DOHH2 (cell line): ENCODE measurements at regions not wholly inside any gene's neighbourhood (a gene's known extent, or its start where the extent isn't known, plus 50 kb on each side); places are given as distances from the start of the nearest gene placed in this dataset.

Source experiments
- H3F3A ChIP-seq: fragments of 200-600 bp; sonication (generic), shearing (Covaris generic); 2 replicates; pipeline ENCODE4 v1.6.0; 2016; ENCODE audit warnings: antibody characterized with exemption, mild to moderate bottlenecking; ENCODE audit not compliant: control insufficient read depth, insufficient read depth
- H3K27ac ChIP-seq: fragments of 200-600 bp; sonication (generic); 2 replicates; pipeline ENCODE4 v1.5.1; 2014; ENCODE audit warnings: low read depth, mild to moderate bottlenecking, low read length, moderate library complexity
- H3K27me3 ChIP-seq: fragments of 200-600 bp; sonication (generic); 2 replicates; pipeline ENCODE4 v1.6.1; 2014; ENCODE audit warnings: mild to moderate bottlenecking, low read length, mixed read lengths; ENCODE audit not compliant: control insufficient read depth
- H3K36me3 ChIP-seq: fragments of 200-600 bp; sonication (generic); 2 replicates; pipeline ENCODE4 v1.6.1; 2014; ENCODE audit warnings: mild to moderate bottlenecking, low read length, moderate library complexity, mixed read lengths; ENCODE audit not compliant: control insufficient read depth
- H3K4me1 ChIP-seq: fragments of 200-600 bp; sonication (generic); 2 replicates; pipeline ENCODE4 v1.6.1; 2014; ENCODE audit warnings: mild to moderate bottlenecking, low read length, mixed read lengths; ENCODE audit not compliant: control insufficient read depth
- H3K4me2 ChIP-seq: fragments of 200-600 bp; sonication (generic); 2 replicates; pipeline ENCODE4 v1.6.0; 2014; ENCODE audit warnings: mild to moderate bottlenecking, low read length, moderate library complexity
- H3K4me3 ChIP-seq: fragments of 200-600 bp; sonication (generic); 2 replicates; pipeline ENCODE4 v1.5.1; 2014; ENCODE audit warnings: mild to moderate bottlenecking, low read length, mixed read lengths
- H3K79me2 ChIP-seq: fragments of 200-600 bp; sonication (generic); 2 replicates; pipeline ENCODE4 v1.6.1; 2014; ENCODE audit warnings: mild to moderate bottlenecking, low read length, mixed read lengths; ENCODE audit not compliant: control insufficient read depth
- H3K9me2 ChIP-seq: fragments of 200-600 bp; sonication (generic); replicated peaks from 2 replicates; pipeline ENCODE4 v1.6.1; 2014; ENCODE audit warnings: mild to moderate bottlenecking, low read length, mixed read lengths; ENCODE audit not compliant: control insufficient read depth
- H3K9me3 ChIP-seq: fragments of 200-600 bp; sonication (generic); 2 replicates; pipeline ENCODE4 v1.6.1; 2014; ENCODE audit warnings: antibody characterized with exemption, low read length, mixed read lengths; ENCODE audit not compliant: control insufficient read depth, insufficient read depth
- H4K20me1 ChIP-seq: fragments of 200-600 bp; sonication (generic); 2 replicates; pipeline ENCODE4 v1.6.0; 2014; ENCODE audit warnings: low read depth, mild to moderate bottlenecking, antibody characterized with exemption, low read length, moderate library complexity; ENCODE audit not compliant: control insufficient read depth, insufficient read depth
- EZH2phosphoT487 ChIP-seq: fragments of 200-600 bp; sonication (generic); IDR thresholded peaks from 2 replicates; pipeline ENCODE4 v1.6.1; 2017; ENCODE audit warnings: borderline replicate concordance, mild to moderate bottlenecking, antibody characterized with exemption, low read length, moderate library complexity, mixed read lengths
- TF ChIP-seq, protein P1 (sequence below): fragments of 200-600 bp; sonication (generic); IDR thresholded peaks from one replicate; pipeline ENCODE4 v1.5.1; 2014; ENCODE audit warnings: antibody characterized with exemption, mild to moderate bottlenecking, low read depth, low read length; ENCODE audit not compliant: poor library complexity, severe bottlenecking

- no peak for TF ChIP-seq EZH2phosphoT487
- TF ChIP-seq, protein P1, sequence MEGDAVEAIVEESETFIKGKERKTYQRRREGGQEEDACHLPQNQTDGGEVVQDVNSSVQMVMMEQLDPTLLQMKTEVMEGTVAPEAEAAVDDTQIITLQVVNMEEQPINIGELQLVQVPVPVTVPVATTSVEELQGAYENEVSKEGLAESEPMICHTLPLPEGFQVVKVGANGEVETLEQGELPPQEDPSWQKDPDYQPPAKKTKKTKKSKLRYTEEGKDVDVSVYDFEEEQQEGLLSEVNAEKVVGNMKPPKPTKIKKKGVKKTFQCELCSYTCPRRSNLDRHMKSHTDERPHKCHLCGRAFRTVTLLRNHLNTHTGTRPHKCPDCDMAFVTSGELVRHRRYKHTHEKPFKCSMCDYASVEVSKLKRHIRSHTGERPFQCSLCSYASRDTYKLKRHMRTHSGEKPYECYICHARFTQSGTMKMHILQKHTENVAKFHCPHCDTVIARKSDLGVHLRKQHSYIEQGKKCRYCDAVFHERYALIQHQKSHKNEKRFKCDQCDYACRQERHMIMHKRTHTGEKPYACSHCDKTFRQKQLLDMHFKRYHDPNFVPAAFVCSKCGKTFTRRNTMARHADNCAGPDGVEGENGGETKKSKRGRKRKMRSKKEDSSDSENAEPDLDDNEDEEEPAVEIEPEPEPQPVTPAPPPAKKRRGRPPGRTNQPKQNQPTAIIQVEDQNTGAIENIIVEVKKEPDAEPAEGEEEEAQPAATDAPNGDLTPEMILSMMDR, result no peak
- no peaks in the 10 kb centered on the region for H3K79me2 ChIP-seq
- H3K4me2 ChIP-seq, result no peak overlapping the region
- H3K9me2 ChIP-seq, result no peaks in the 10 kb centered on the region
- H4K20me1 ChIP-seq, result no peaks in the 10 kb centered on the region
- H3K27me3 ChIP-seq, result no peaks in the 10 kb centered on the region
- H3K4me1 ChIP-seq, result no peaks in the 10 kb centered on the region
- H3K36me3 ChIP-seq, result no peaks in the 10 kb centered on the region
- no peaks in the 10 kb centered on the region for H3F3A ChIP-seq
- no peaks in the 10 kb centered on the region for H3K9me3 ChIP-seq
- no peak overlapping the region for H3K27ac ChIP-seq
- no peak overlapping the region for H3K4me3 ChIP-seq
Measured at GRCh38 chr11:134923441-134923840, 511.4 kb upstream of the B3GAT1 start.

DNA sequence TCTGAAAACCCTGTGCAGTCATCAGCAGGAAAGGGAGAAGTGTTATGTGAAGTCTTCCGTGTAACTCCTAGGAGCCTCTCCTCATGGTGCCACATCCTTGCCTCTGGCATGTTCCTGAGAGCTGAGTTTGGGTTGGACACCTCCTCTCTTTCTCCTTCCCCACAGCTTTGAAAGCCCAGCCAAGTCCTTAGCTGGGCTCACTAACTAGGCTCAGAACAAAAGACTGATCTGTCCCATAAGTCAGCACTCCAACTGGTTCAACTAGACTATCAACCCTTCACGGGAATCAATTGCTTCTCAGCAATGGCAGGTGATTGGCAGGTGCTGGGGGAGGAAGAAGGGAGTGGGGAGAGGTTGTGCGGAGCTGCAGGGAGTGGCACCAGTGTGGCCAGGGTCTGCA is 509.9 kb upstream of the B3GAT1 start:
- TF ChIP-seq, protein P1, result no peak
- TF ChIP-seq EZH2phosphoT487, result no peak
- Histone ChIP-seq H3K4me3 (no peak overlapping the region), H3F3A (no peaks in the 10 kb centered on the region), H3K27ac (no peak overlapping the region), H3K36me3 (no peaks in the 10 kb centered on the region), H3K9me2 (no peaks in the 10 kb centered on the region), H4K20me1 (no peaks in the 10 kb centered on the region), H3K79me2 (no peaks in the 10 kb centered on the region), H3K4me1 (no peaks in the 10 kb centered on the region), H3K9me3 (no peaks in the 10 kb centered on the region), H3K27me3 (no peaks in the 10 kb centered on the region), H3K4me2 (no peak overlapping the region)

DNA sequence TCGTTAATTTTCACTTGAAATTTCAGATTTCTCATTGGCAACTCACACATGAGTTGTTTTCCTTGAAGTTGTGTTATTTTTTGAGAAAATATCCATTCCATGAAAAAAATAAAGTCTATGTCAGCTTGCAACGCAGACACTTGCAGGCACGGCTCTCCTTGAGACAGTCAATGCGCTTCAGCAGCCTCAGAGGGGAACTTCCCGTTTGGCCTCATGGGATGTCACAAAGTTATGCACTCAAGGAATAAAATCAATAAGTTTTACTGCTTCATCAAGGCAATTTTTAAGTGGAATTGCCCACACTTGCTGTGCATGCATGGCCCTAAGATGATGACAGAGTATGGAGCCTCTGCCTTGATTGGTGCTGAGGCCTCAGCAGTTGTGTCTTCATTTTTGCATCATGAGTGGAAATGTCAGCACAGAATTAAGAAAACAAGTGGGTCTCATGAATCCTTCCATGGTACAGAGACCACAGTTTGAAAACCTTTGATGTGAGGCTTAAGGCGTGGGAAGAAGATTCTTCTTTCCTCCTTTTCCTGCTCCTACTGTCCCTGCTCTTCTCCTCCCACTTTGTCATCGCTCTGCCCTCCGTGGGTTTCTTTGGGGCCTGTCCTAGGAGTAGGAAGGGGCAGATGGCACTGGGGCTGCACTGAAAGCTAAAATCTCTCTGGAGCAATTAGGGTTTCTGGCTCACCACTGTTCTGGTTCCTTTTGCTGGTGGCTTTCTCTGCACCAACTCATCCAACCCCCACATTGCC is 509.0 kb upstream of the B3GAT1 start:
- TF ChIP-seq EZH2phosphoT487, result no peak
- TF ChIP-seq, protein P1, result no peak

More for the DNA sequence above, 509.0 kb upstream of the B3GAT1 start:
- Histone ChIP-seq H4K20me1 (no peaks in the 10 kb centered on the region), H3K36me3 (no peaks in the 10 kb centered on the region), H3F3A (no peaks in the 10 kb centered on the region), H3K9me3 (no peaks in the 10 kb centered on the region), H3K27ac (no peak overlapping the region), H3K4me2 (no peak overlapping the region), H3K27me3 (no peaks in the 10 kb centered on the region), H3K79me2 (no peaks in the 10 kb centered on the region), H3K4me1 (no peaks in the 10 kb centered on the region), H3K9me2 (no peaks in the 10 kb centered on the region), H3K4me3 (no peak overlapping the region)
